ENCODE measurements at regions not wholly inside any gene's neighbourhood (a gene's known extent, or its start where the extent isn't known, plus 50 kb on each side); places are given as distances from the start of the nearest gene placed in this dataset.
A peak's percentile ranks its signal among the peaks of the same experiment; 100 is the strongest.

DNA sequence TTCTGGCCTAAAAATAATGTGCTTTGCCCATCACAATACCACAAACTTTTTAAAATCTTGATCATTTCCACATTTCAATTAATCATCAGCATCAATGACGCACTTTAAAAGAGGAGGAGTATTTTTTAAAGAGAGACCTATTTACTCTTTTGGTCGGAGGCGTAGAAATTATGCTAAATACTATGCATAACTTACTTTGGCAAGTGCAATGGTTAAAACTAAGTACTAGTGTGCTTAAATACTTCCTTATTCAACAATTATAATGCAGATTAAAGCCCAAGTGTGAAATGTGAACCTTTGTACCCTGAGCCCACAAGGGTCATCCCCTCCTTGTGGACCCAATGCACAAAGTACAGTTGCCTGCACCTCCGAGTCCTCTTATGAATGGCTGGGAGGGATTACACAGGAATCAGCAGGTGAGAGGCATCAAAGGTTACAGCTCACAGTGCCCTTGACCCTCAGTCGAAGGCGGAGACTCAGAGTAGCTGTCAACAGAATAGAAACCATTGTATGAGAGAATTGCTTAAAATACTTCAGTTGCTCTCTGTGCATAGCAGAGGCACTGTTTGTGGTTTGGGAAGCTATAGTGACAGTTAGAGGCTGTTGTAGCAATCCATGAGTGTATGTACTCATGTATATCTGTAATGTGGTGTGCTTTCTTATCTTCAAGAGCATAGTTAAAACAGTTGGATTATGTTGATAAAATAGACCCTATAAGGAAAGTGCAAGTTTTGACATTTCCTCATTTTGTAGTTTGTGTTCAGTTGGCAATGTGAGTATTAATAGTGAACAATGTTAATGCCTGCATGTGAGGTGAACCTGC, 151.7 kb upstream of the ITGA4 start (continued):
- TF ChIP-seq, protein P1, sequence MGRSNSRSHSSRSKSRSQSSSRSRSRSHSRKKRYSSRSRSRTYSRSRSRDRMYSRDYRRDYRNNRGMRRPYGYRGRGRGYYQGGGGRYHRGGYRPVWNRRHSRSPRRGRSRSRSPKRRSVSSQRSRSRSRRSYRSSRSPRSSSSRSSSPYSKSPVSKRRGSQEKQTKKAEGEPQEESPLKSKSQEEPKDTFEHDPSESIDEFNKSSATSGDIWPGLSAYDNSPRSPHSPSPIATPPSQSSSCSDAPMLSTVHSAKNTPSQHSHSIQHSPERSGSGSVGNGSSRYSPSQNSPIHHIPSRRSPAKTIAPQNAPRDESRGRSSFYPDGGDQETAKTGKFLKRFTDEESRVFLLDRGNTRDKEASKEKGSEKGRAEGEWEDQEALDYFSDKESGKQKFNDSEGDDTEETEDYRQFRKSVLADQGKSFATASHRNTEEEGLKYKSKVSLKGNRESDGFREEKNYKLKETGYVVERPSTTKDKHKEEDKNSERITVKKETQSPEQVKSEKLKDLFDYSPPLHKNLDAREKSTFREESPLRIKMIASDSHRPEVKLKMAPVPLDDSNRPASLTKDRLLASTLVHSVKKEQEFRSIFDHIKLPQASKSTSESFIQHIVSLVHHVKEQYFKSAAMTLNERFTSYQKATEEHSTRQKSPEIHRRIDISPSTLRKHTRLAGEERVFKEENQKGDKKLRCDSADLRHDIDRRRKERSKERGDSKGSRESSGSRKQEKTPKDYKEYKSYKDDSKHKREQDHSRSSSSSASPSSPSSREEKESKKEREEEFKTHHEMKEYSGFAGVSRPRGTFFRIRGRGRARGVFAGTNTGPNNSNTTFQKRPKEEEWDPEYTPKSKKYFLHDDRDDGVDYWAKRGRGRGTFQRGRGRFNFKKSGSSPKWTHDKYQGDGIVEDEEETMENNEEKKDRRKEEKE (IDR thresholded peaks at IDR 0.05) = no peak
- TF ChIP-seq KLF16 (CRISPR knock-in tag; IDR thresholded peaks at IDR 0.05) (peak in 1 of 2 experiments; percentile 80; a peak in 2 of 4 replicates), TOPORS (CRISPR knock-in tag; IDR thresholded peaks at IDR 0.05) (peak; percentile 85), NRL (CRISPR knock-in tag; IDR thresholded peaks at IDR 0.05; ENCODE audit: borderline replicate concordance) (no peak), MAFG (CRISPR knock-in tag; IDR thresholded peaks at IDR 0.05) (no peak), ARHGAP35 (CRISPR knock-in tag; IDR thresholded peaks at IDR 0.05; ENCODE audit: borderline replicate concordance) (no peak), RBM39 (IDR thresholded peaks at IDR 0.05; ENCODE audit: low read depth, low read length, poor library complexity, severe bottlenecking) (no peak), ZNF101 (CRISPR knock-in tag; IDR thresholded peaks at IDR 0.05; ENCODE audit: borderline replicate concordance, low read depth) (no peak), ZNF629 (CRISPR knock-in tag; conservative IDR thresholded peaks at IDR 0.05) (peak; percentile 55), CEBPB (IDR thresholded peaks at IDR 0.05; ENCODE audit: borderline replicate concordance, low read depth, low read length) (peak; percentile 70), FIP1L1 (IDR thresholded peaks at IDR 0.05; ENCODE audit: borderline replicate concordance, insufficient read depth, low read depth, low read length) (no peak), POLR2G (IDR thresholded peaks at IDR 0.05; ENCODE audit: low read depth, low read length) (no peak), ZNF121 (CRISPR knock-in tag; IDR thresholded peaks at IDR 0.05) (no peak), MYNN (CRISPR knock-in tag; IDR thresholded peaks at IDR 0.05; ENCODE audit: low read depth) (no peak), RBFOX2 (IDR thresholded peaks at IDR 0.05; ENCODE audit: low read depth, low read length) (no peak), ELF3 (CRISPR knock-in tag; IDR thresholded peaks at IDR 0.05) (peak; percentile 47; the same call in 1 of the 2 replicates), HNF4A (CRISPR knock-in tag; IDR thresholded peaks at IDR 0.05) (peak; percentile 100)
- TF ChIP-seq, protein P2, sequence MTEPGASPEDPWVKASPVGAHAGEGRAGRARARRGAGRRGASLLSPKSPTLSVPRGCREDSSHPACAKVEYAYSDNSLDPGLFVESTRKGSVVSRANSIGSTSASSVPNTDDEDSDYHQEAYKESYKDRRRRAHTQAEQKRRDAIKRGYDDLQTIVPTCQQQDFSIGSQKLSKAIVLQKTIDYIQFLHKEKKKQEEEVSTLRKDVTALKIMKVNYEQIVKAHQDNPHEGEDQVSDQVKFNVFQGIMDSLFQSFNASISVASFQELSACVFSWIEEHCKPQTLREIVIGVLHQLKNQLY (CRISPR knock-in tag; IDR thresholded peaks at IDR 0.05) = peak; percentile 78; the same call in 1 of the 2 replicates
- TF ChIP-seq, protein P3, sequence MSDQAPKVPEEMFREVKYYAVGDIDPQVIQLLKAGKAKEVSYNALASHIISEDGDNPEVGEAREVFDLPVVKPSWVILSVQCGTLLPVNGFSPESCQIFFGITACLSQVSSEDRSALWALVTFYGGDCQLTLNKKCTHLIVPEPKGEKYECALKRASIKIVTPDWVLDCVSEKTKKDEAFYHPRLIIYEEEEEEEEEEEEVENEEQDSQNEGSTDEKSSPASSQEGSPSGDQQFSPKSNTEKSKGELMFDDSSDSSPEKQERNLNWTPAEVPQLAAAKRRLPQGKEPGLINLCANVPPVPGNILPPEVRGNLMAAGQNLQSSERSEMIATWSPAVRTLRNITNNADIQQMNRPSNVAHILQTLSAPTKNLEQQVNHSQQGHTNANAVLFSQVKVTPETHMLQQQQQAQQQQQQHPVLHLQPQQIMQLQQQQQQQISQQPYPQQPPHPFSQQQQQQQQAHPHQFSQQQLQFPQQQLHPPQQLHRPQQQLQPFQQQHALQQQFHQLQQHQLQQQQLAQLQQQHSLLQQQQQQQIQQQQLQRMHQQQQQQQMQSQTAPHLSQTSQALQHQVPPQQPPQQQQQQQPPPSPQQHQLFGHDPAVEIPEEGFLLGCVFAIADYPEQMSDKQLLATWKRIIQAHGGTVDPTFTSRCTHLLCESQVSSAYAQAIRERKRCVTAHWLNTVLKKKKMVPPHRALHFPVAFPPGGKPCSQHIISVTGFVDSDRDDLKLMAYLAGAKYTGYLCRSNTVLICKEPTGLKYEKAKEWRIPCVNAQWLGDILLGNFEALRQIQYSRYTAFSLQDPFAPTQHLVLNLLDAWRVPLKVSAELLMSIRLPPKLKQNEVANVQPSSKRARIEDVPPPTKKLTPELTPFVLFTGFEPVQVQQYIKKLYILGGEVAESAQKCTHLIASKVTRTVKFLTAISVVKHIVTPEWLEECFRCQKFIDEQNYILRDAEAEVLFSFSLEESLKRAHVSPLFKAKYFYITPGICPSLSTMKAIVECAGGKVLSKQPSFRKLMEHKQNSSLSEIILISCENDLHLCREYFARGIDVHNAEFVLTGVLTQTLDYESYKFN (CRISPR knock-in tag; conservative IDR thresholded peaks at IDR 0.05) = peak; percentile 92
- TF ChIP-seq, protein P4, sequence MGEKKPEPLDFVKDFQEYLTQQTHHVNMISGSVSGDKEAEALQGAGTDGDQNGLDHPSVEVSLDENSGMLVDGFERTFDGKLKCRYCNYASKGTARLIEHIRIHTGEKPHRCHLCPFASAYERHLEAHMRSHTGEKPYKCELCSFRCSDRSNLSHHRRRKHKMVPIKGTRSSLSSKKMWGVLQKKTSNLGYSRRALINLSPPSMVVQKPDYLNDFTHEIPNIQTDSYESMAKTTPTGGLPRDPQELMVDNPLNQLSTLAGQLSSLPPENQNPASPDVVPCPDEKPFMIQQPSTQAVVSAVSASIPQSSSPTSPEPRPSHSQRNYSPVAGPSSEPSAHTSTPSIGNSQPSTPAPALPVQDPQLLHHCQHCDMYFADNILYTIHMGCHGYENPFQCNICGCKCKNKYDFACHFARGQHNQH (CRISPR knock-in tag; IDR thresholded peaks at IDR 0.05) = peak; percentile 92

Data from HepG2 (cell line).